GM23248 (cell line): ENCODE measurements at regions not wholly inside any gene's neighbourhood (a gene's known extent, or its start where the extent isn't known, plus 50 kb on each side); places are given as distances from the start of the nearest gene placed in this dataset.

Experiments used
- DNase-seq: peaks from one replicate; pipeline ENCODE4 v3.0.0-alpha.2; 2015
- H2AFZ ChIP-seq: fragments of 200-600 bp; sonication (generic); 2 replicates; pipeline ENCODE4 v1.6.1; 2016; ENCODE audit warnings: antibody characterized with exemption
- H3F3A ChIP-seq: fragments of 200-600 bp; sonication (generic); 2 replicates; pipeline ENCODE4 v1.6.1; 2016; ENCODE audit warnings: mild to moderate bottlenecking, antibody characterized with exemption, mixed run types; ENCODE audit not compliant: insufficient read depth
- H3K27ac ChIP-seq: fragments of 200-600 bp; sonication (generic); 2 replicates; pipeline ENCODE4 v1.5.1; 2016; ENCODE audit warnings: mild to moderate bottlenecking
- H3K27me3 ChIP-seq: fragments of 200-600 bp; sonication (generic); replicated peaks from 2 replicates; pipeline ENCODE4 v1.6.1; 2016; ENCODE audit warnings: mild to moderate bottlenecking; ENCODE audit not compliant: insufficient read depth
- H3K36me3 ChIP-seq: fragments of 200-600 bp; sonication (generic); 2 replicates; pipeline ENCODE4 v1.6.1; 2016; ENCODE audit warnings: low read depth, mild to moderate bottlenecking
- H3K4me1 ChIP-seq: fragments of 200-600 bp; sonication (generic); 2 replicates; pipeline ENCODE4 v1.6.1; 2016; ENCODE audit warnings: mild to moderate bottlenecking; ENCODE audit not compliant: insufficient read depth
- H3K4me2 ChIP-seq: fragments of 200-600 bp; sonication (generic); one replicate; pipeline ENCODE4 v1.6.1; 2016; ENCODE audit warnings: mild to moderate bottlenecking; ENCODE audit not compliant: unreplicated experiment
- H3K4me3 ChIP-seq: fragments of 200-600 bp; sonication (generic); 2 replicates; pipeline ENCODE4 v1.5.1; 2016; ENCODE audit warnings: mild to moderate bottlenecking
- H3K79me2 ChIP-seq: fragments of 200-600 bp; sonication (generic); 2 replicates; pipeline ENCODE4 v1.6.1; 2016; ENCODE audit warnings: mild to moderate bottlenecking; ENCODE audit not compliant: insufficient read depth
- H3K9ac ChIP-seq: fragments of 200-600 bp; sonication (generic); 2 replicates; pipeline ENCODE4 v1.6.1; 2016; ENCODE audit warnings: mild to moderate bottlenecking
- H3K9me2 ChIP-seq: fragments of 200-600 bp; sonication (generic); 2 replicates; pipeline ENCODE4 v1.6.1; 2016; ENCODE audit warnings: mixed run types, mild to moderate bottlenecking, moderate library complexity; ENCODE audit not compliant: insufficient read depth
- H3K9me3 ChIP-seq: fragments of 200-600 bp; sonication (generic); one replicate; pipeline ENCODE4 v1.6.1; 2017; ENCODE audit warnings: low read depth
- H4K20me1 ChIP-seq: fragments of 200-600 bp; sonication (generic); 2 replicates; pipeline ENCODE4 v1.6.0; 2016; ENCODE audit not compliant: insufficient read depth
- EZH2 ChIP-seq: fragments of 200-600 bp; sonication (generic); IDR thresholded peaks from 2 replicates; pipeline ENCODE4 v1.6.1; 2018; ENCODE audit warnings: antibody characterized with exemption, mild to moderate bottlenecking; ENCODE audit not compliant: insufficient read depth, poor library complexity, severe bottlenecking
- EZH2phosphoT487 ChIP-seq: fragments of 200-600 bp; sonication (generic); IDR thresholded peaks from 2 replicates; pipeline ENCODE4 v1.6.1; 2018; ENCODE audit warnings: antibody characterized with exemption, moderate library complexity, mild to moderate bottlenecking, low read depth; ENCODE audit not compliant: insufficient read depth
- WGBS, 2 experiments: methylation state at CpG; one replicate each; pipeline ENCODE4 v1.1.6; 2015 to 2017; ENCODE audit warnings: low lambda C conversion rate in 2 of 2, low coverage in 1 of 2; ENCODE audit errors: missing lambda C conversion rate in 2 of 2; 5-methylcytosine and 5-hydroxymethylcytosine counted together
- in situ Hi-C: fragments of 300-500 bp; cut with MboI; formaldehyde crosslinking; loops from 2 replicates; pipeline ENCODE4 v1.15.0; 2020

DNA sequence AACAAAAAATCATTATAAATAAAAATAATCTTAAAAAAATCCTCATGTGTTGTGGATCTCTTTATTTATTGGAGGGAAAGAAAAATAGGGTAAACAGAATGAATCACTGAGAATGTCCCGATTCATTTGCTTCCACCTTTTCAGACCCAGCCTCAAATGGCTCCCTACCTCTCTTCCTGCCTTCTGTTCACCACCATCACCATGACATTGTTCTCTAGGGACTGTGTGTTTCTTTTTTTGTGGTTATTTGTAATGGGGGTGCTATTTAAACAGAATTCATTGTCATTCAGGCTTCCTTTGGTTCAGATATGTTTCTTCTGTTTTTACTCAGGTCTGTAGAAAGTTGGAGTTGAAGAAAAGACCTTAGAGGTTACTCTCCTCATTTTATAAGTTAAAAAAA, 198.2 kb downstream of the KIF4B start:
- no peaks in the 10 kb centered on the region for H3K9me3 ChIP-seq
- no peaks in the 10 kb centered on the region for H4K20me1 ChIP-seq
- H3K27ac ChIP-seq, result no peak overlapping the region
- H3F3A ChIP-seq, result no peaks in the 10 kb centered on the region
- no peaks in the 10 kb centered on the region for H3K36me3 ChIP-seq
- H3K27me3 ChIP-seq, result no peaks in the 10 kb centered on the region
- no peak overlapping the region for H3K4me2 ChIP-seq
- H3K4me3 ChIP-seq, result no peak overlapping the region
- DNase-seq, result no peak
- in situ Hi-C loops, result no loop called here
- no peak overlapping the region for H2AFZ ChIP-seq
- no peaks in the 10 kb centered on the region for H3K79me2 ChIP-seq
- no peaks in the 10 kb centered on the region for H3K4me1 ChIP-seq
- 34 to 35% methylated on average over 1 of the region's 1 CpG for WGBS, 2 experiments
- no peak for TF ChIP-seq EZH2phosphoT487
- no peak for TF ChIP-seq EZH2
- H3K9me2 ChIP-seq, result no peaks in the 10 kb centered on the region
- H3K9ac ChIP-seq, result no peak overlapping the region

DNA sequence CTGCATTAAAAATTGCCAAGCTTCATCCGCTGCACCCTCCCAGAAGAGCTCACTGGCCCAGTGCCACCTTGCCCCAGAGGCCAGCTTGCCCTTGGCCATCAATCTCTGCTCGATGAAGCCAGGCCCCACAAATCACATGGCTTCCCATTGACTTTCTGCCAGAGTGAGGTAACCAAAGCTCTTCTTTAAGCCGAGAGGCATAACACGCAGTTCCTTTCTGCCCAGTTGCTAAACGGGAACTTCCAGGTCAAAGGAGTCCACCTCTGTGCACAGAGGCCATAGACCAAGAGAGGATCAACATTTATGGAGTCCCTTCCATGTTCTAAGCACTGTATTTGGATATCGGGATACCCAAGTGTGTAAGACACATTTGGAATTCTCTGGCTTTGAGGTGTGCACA, 208.8 kb downstream of the KIF4B start:
- Histone ChIP-seq H2AFZ (no peak overlapping the region), H3K27me3 (no peaks in the 10 kb centered on the region), H3F3A (no peaks in the 10 kb centered on the region), H3K79me2 (no peaks in the 10 kb centered on the region), H3K9me3 (no peaks in the 10 kb centered on the region), H4K20me1 (no peaks in the 10 kb centered on the region), H3K9me2 (no peaks in the 10 kb centered on the region), H3K4me3 (no peak overlapping the region), H3K4me1 (no peaks in the 10 kb centered on the region), H3K36me3 (no peaks in the 10 kb centered on the region), H3K27ac (no peak overlapping the region), H3K4me2 (no peak overlapping the region), H3K9ac (no peak overlapping the region)
- 27 to 28% methylated on average over 6 of the region's 6 CpGs for WGBS, 2 experiments
- TF ChIP-seq EZH2phosphoT487 (no peak), EZH2 (no peak)
- in situ Hi-C loops, result no loop called here
- no peak for DNase-seq

DNA sequence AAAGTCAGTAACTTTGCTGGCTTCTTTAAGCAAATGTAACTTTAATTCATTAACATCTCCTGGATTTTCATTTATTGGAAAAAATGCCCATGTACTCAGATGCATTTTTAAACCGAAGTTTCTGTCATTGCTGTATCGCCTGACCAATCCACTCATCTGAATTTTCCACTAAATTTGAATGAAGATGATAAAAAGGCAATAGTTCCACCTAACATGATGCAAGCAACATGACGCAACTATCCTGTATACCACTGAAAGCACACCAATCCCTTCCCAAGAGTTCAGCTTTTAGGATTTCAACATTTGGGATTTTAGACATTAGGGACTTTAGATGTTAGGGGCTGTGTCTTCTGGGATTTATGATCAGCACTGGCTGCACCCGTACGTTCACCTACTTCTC, 215.6 kb downstream of the KIF4B start:
- Histone ChIP-seq H3K9me3 (no peaks in the 10 kb centered on the region), H3K36me3 (no peaks in the 10 kb centered on the region), H3K9ac (no peak overlapping the region), H3K4me2 (no peak overlapping the region), H2AFZ (no peak overlapping the region), H3F3A (no peaks in the 10 kb centered on the region), H3K9me2 (no peaks in the 10 kb centered on the region), H3K27ac (no peak overlapping the region), H3K27me3 (no peaks in the 10 kb centered on the region), H3K4me1 (no peaks in the 10 kb centered on the region), H3K4me3 (no peak overlapping the region), H3K79me2 (no peaks in the 10 kb centered on the region), H4K20me1 (no peaks in the 10 kb centered on the region)
- DNase-seq, result no peak
- WGBS, 2 experiments, result 14 to 20% methylated on average over 5 of the region's 5 CpGs
- no peak for TF ChIP-seq EZH2phosphoT487
- in situ Hi-C loops, result no loop called here

DNA sequence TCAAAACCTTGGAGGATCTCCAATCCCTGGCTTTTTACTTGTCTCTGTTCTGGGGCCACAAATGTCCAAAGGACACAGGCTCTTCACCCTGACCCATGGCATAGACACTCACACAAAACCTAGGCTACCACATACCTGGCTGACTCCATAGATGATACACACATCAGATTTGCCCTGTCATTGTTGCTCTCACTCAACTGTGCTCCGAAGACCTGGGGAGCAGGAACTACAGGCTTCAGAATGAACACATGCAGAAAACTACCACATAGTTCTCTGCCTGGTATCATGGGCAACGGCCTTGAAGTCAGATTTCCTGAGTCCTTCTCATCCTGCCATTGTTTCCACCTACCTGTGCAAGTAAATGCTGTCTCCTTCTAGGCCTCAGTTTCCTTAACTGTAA, 226.2 kb downstream of the KIF4B start:
- no peak overlapping the region for H3K27ac ChIP-seq
- no peak overlapping the region for H2AFZ ChIP-seq
- no peak overlapping the region for H3K4me2 ChIP-seq
- no peaks in the 10 kb centered on the region for H4K20me1 ChIP-seq
- no peak overlapping the region for H3K9ac ChIP-seq
- no peak for DNase-seq
- H3K9me2 ChIP-seq, result no peaks in the 10 kb centered on the region
- no peaks in the 10 kb centered on the region for H3K36me3 ChIP-seq
- H3K4me3 ChIP-seq, result no peak overlapping the region
- in situ Hi-C loops, result no loop called here
- 8 to 9% methylated on average over 2 of the region's 2 CpGs for WGBS, 2 experiments
- no peaks in the 10 kb centered on the region for H3K79me2 ChIP-seq
- TF ChIP-seq EZH2phosphoT487 (no peak), EZH2 (no peak)
- no peaks in the 10 kb centered on the region for H3K27me3 ChIP-seq
- H3K9me3 ChIP-seq, result no peaks in the 10 kb centered on the region
- no peaks in the 10 kb centered on the region for H3K4me1 ChIP-seq
- H3F3A ChIP-seq, result no peaks in the 10 kb centered on the region

DNA sequence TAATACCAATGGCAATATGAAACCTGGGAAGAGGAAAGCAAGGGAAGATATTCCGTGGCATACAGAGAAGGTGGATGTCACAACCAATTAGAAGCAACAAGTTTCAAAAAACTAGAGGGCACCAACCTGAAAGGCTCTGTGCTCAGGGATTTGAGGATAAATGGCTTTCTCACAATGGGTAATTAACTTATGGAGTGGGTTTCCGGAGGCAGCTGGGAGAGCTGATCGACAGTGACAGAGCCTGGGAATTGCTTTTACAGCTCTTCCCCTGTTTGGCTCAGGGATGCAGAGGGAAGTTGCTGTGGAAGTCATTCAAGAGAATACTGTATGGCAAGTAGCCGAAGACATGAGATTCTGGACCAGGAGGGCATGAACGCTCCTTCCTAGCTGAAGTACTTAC, 237.0 kb downstream of the KIF4B start:
- Histone ChIP-seq H3K36me3 (no peaks in the 10 kb centered on the region), H3K4me3 (no peak overlapping the region), H3K4me2 (no peak overlapping the region), H3K4me1 (no peaks in the 10 kb centered on the region), H4K20me1 (no peaks in the 10 kb centered on the region), H2AFZ (no peak overlapping the region), H3K9me2 (no peaks in the 10 kb centered on the region), H3K79me2 (no peaks in the 10 kb centered on the region), H3K27ac (no peak overlapping the region), H3K9me3 (no peaks in the 10 kb centered on the region), H3K27me3 (no peaks in the 10 kb centered on the region), H3K9ac (no peak overlapping the region), H3F3A (no peaks in the 10 kb centered on the region)
- DNase-seq, result no peak
- no peak for TF ChIP-seq EZH2
- no peak for TF ChIP-seq EZH2phosphoT487
- in situ Hi-C loops, result no loop called here
- WGBS, 2 experiments, result 18 to 23% methylated on average over 5 of the region's 5 CpGs
